ENCODE measurements at regions not wholly inside any gene's neighbourhood (a gene's known extent, or its start where the extent isn't known, plus 50 kb on each side); places are given as distances from the start of the nearest gene placed in this dataset.

GRCh38 chr4:111789901-111790640 is 355.2 kb upstream of the FAM241A start:
- no peak for DNase-seq (ENCODE audit: low read depth)

GRCh38 chr4:111792632-111793031 is 352.6 kb upstream of the FAM241A start:
- DNase-seq (ENCODE audit: low read depth) = no peak

GRCh38 chr4:111793433-111794091 is 351.7 kb upstream of the FAM241A start:
- DNase-seq (ENCODE audit: low read depth) = no peak

GRCh38 chr4:111797455-111798163 is 347.6 kb upstream of the FAM241A start:
- DNase-seq (ENCODE audit: low read depth) = no peak

GRCh38 chr4:111798840-111799239 is 346.4 kb upstream of the FAM241A start:
- no peak for DNase-seq (ENCODE audit: low read depth)

GRCh38 chr4:111800551-111800950 is 344.7 kb upstream of the FAM241A start:
- DNase-seq (ENCODE audit: low read depth) = no peak

- DNase-seq (ENCODE audit: low read depth) = no peak
These were observed 343.1 kb upstream of the FAM241A start for GRCh38 chr4:111802191-111802590.

- DNase-seq (ENCODE audit: low read depth) = no peak
These were observed 338.9 kb upstream of the FAM241A start for GRCh38 chr4:111806331-111806730.

- no peak for DNase-seq (ENCODE audit: low read depth)
These were observed 337.7 kb upstream of the FAM241A start for GRCh38 chr4:111807576-111807975.

GRCh38 chr4:111808174-111808573 is 337.1 kb upstream of the FAM241A start:
- DNase-seq (ENCODE audit: low read depth) = no peak

GRCh38 chr4:111811661-111812060 is 333.6 kb upstream of the FAM241A start:
- DNase-seq (ENCODE audit: low read depth) = no peak

- no peak for DNase-seq (ENCODE audit: low read depth)
These were observed 333.1 kb upstream of the FAM241A start for GRCh38 chr4:111812114-111812513.

- DNase-seq (ENCODE audit: low read depth) = no peak
These were observed 332.5 kb upstream of the FAM241A start for GRCh38 chr4:111812760-111813159.

GRCh38 chr4:111813555-111814140 is 331.6 kb upstream of the FAM241A start:
- no peak for DNase-seq (ENCODE audit: low read depth)

- DNase-seq (ENCODE audit: low read depth) = no peak
These were observed 330.3 kb upstream of the FAM241A start for GRCh38 chr4:111814961-111815360.

- DNase-seq (ENCODE audit: low read depth) = no peak
These were observed 323.9 kb upstream of the FAM241A start for GRCh38 chr4:111821342-111821741.

GRCh38 chr4:111836601-111837000 is 308.7 kb upstream of the FAM241A start:
- no peak for DNase-seq (ENCODE audit: low read depth)

GRCh38 chr4:111837761-111838160 is 307.5 kb upstream of the FAM241A start:
- DNase-seq (ENCODE audit: low read depth) = no peak

GRCh38 chr4:111838406-111838930 is 306.8 kb upstream of the FAM241A start:
- DNase-seq (ENCODE audit: low read depth) = no peak

GRCh38 chr4:111839141-111839540 is 306.1 kb upstream of the FAM241A start:
- peak; percentile 35 for DNase-seq (ENCODE audit: low read depth)

GRCh38 chr4:111842336-111842735 is 302.9 kb upstream of the FAM241A start:
- DNase-seq (ENCODE audit: low read depth) = no peak

- DNase-seq (ENCODE audit: low read depth) = no peak
These were observed 297.8 kb upstream of the FAM241A start for GRCh38 chr4:111847296-111848008.

All from RPMI7951 (cell line).